GM18868 (cell line): ENCODE measurements at regions not wholly inside any gene's neighbourhood (a gene's known extent, or its start where the extent isn't known, plus 50 kb on each side); places are given as distances from the start of the nearest gene placed in this dataset.

Experiments used
- ATAC-seq: cut with Tn5 transposase; IDR thresholded peaks from one replicate; pipeline ENCODE4 v1.9.1; 2021; ENCODE audit warnings: mild to moderate bottlenecking, moderate library complexity; ENCODE audit not compliant: unreplicated experiment

- no peak for ATAC-seq
Observed at GRCh38 chr14:97878206-97878605, 1081.0 kb downstream of the VRK1 start.

- ATAC-seq = no peak
Observed at GRCh38 chr14:97878727-97879126, 1081.5 kb downstream of the VRK1 start.

GRCh38 chr14:97887690-97888089, 1090.5 kb downstream of the VRK1 start:
- ATAC-seq = no peak

GRCh38 chr14:97888331-97888730, 1091.1 kb downstream of the VRK1 start:
- ATAC-seq = no peak

GRCh38 chr14:97891515-97891914, 1094.3 kb downstream of the VRK1 start:
- ATAC-seq = no peak

- ATAC-seq = no peak
Observed at GRCh38 chr14:97894552-97894951, 1097.4 kb downstream of the VRK1 start.

- ATAC-seq = no peak
Observed at GRCh38 chr14:97900196-97900854, 1103.1 kb downstream of the VRK1 start.

- ATAC-seq = no peak
Observed at GRCh38 chr14:97902630-97903029, 1105.4 kb downstream of the VRK1 start.

- no peak for ATAC-seq
Observed at GRCh38 chr14:97903821-97904220, 1106.6 kb downstream of the VRK1 start.

GRCh38 chr14:97912217-97912616, 1115.0 kb downstream of the VRK1 start:
- ATAC-seq = no peak

- ATAC-seq = no peak
Observed at GRCh38 chr14:97916100-97916499, 1118.9 kb downstream of the VRK1 start.

- no peak for ATAC-seq
Observed at GRCh38 chr14:97916669-97917568, 1119.7 kb downstream of the VRK1 start.

GRCh38 chr14:97920201-97920600, 1123.0 kb downstream of the VRK1 start:
- no peak for ATAC-seq

- ATAC-seq = no peak
Observed at GRCh38 chr14:97921296-97921695, 1124.1 kb downstream of the VRK1 start.

GRCh38 chr14:97924922-97925613, 1127.9 kb downstream of the VRK1 start:
- no peak for ATAC-seq

- no peak for ATAC-seq
Observed at GRCh38 chr14:97930166-97930565, 1133.0 kb downstream of the VRK1 start.

GRCh38 chr14:97931273-97931672, 1134.1 kb downstream of the VRK1 start:
- no peak for ATAC-seq

GRCh38 chr14:97942921-97943320, 1145.7 kb downstream of the VRK1 start:
- ATAC-seq = no peak

- ATAC-seq = no peak
Observed at GRCh38 chr14:97943619-97944018, 1146.4 kb downstream of the VRK1 start.

- no peak for ATAC-seq
Observed at GRCh38 chr14:97944380-97944779, 1147.2 kb downstream of the VRK1 start.

- no peak for ATAC-seq
Observed at GRCh38 chr14:97945631-97946030, 1148.4 kb downstream of the VRK1 start.

- no peak for ATAC-seq
Observed at GRCh38 chr14:97946240-97946639, 1149.1 kb downstream of the VRK1 start.
